Activated B cell treated with CpG ODN at 0.5 μM for 24 hours (primary cell): ENCODE measurements at regions not wholly inside any gene's neighbourhood (a gene's known extent, or its start where the extent isn't known, plus 50 kb on each side); places are given as distances from the start of the nearest gene placed in this dataset.

ENCODE experiments used
- ATAC-seq: fragments of 200-7000 bp; cut with Tn5 transposase; one replicate; pipeline ENCODE4 v1.10.0; 2021; ENCODE audit warnings: low read depth, mild to moderate bottlenecking, moderate library complexity
- CTCF ChIA-PET: fragments of 350-600 bp; sonication (Branson Sonifier 250); formaldehyde crosslinking; loops from one replicate; lab custom pipeline; 2021; ENCODE audit warnings: antibody characterized with exemption; lab: Charles Lee
- POLR2A ChIA-PET: fragments of 350-600 bp; sonication (Branson Sonifier 250); formaldehyde crosslinking; loops from one replicate; lab custom pipeline; 2021; ENCODE audit warnings: antibody characterized with exemption; lab: Charles Lee
- DNase-seq: peaks from one replicate; pipeline ENCODE4 v3.0.0; 2022
- H3K27ac Mint-ChIP-seq: one replicate; pipeline ENCODE4 v1.8.0; 2020; ENCODE audit warnings: mixed read lengths
- H3K27me3 Mint-ChIP-seq: one replicate; pipeline ENCODE4 v1.8.0; 2021; ENCODE audit warnings: mixed read lengths
- H3K36me3 Mint-ChIP-seq: one replicate; pipeline ENCODE4 v1.8.0; 2021; ENCODE audit warnings: low read depth, mixed read lengths
- H3K4me1 Mint-ChIP-seq: one replicate; pipeline ENCODE4 v1.8.0; 2021; ENCODE audit warnings: mixed read lengths
- H3K4me3 Mint-ChIP-seq: one replicate; pipeline ENCODE4 v1.8.0; 2020; ENCODE audit warnings: mild to moderate bottlenecking, mixed read lengths
- H3K9me3 Mint-ChIP-seq: one replicate; pipeline ENCODE4 v1.8.0; 2020; ENCODE audit warnings: mixed read lengths
- CTCF ChIP-seq: fragments of 200-600 bp; IDR thresholded peaks from one replicate; pipeline ENCODE4 v1.8.0; 2022; ENCODE audit warnings: antibody characterized with exemption, mild to moderate bottlenecking
- intact Hi-C: fragments of 100-400 bp; cut with micrococcal nuclease; formaldehyde crosslinking; loops from one replicate; pipeline ENCODE4 v1.15.1; 2024

- Mint-ChIP-seq H3K9me3 (no peaks in the 10 kb centered on the region), H3K27me3 (no peaks in the 10 kb centered on the region), H3K4me1 (no peaks in the 10 kb centered on the region), H3K27ac (no peak overlapping the region), H3K36me3 (no peaks in the 10 kb centered on the region), H3K4me3 (no peak overlapping the region)
- ChIA-PET POLR2A (no interaction called here), CTCF (no interaction called here)
- ATAC-seq, result no peak
- intact Hi-C loops, result no loop called here
- no peak for TF ChIP-seq CTCF
- DNase-seq, result no peak
Measured at GRCh38 chr4:43233321-43233720, 340.8 kb downstream of the GRXCR1 start.

GRCh38 chr4:43234626-43235415, 342.3 kb downstream of the GRXCR1 start:
- CTCF ChIA-PET, result no interaction called here
- Mint-ChIP-seq H3K36me3 (no peaks in the 10 kb centered on the region), H3K27me3 (no peaks in the 10 kb centered on the region), H3K27ac (no peak overlapping the region), H3K4me1 (no peaks in the 10 kb centered on the region), H3K4me3 (no peak overlapping the region), H3K9me3 (no peaks in the 10 kb centered on the region)
- no peak for TF ChIP-seq CTCF
- ATAC-seq, result no peak
- DNase-seq, result no peak
- POLR2A ChIA-PET, result no interaction called here
- intact Hi-C loops, result no loop called here

- no peak for TF ChIP-seq CTCF
- peaks cover 3% of the 10 kb centered on the region for H3K9me3 Mint-ChIP-seq
- H3K36me3 Mint-ChIP-seq, result no peaks in the 10 kb centered on the region
- H3K27ac Mint-ChIP-seq, result no peak overlapping the region
- CTCF ChIA-PET, result no interaction called here
- H3K4me1 Mint-ChIP-seq, result no peaks in the 10 kb centered on the region
- POLR2A ChIA-PET, result no interaction called here
- no peaks in the 10 kb centered on the region for H3K27me3 Mint-ChIP-seq
- ATAC-seq (no peak), DNase-seq (no peak)
- no peak overlapping the region for H3K4me3 Mint-ChIP-seq
- intact Hi-C loops, result no loop called here
Measured at GRCh38 chr4:43238008-43238407, 345.5 kb downstream of the GRXCR1 start.

GRCh38 chr4:43238585-43238984, 346.1 kb downstream of the GRXCR1 start:
- POLR2A ChIA-PET, result no interaction called here
- Mint-ChIP-seq H3K4me3 (no peak overlapping the region), H3K9me3 (peaks cover 3% of the 10 kb centered on the region), H3K4me1 (no peaks in the 10 kb centered on the region), H3K27me3 (no peaks in the 10 kb centered on the region), H3K27ac (no peak overlapping the region), H3K36me3 (no peaks in the 10 kb centered on the region)
- ATAC-seq (no peak), DNase-seq (no peak)
- CTCF ChIA-PET, result no interaction called here
- no peak for TF ChIP-seq CTCF
- intact Hi-C loops, result no loop called here

GRCh38 chr4:43241104-43241503, 348.6 kb downstream of the GRXCR1 start:
- DNase-seq (no peak), ATAC-seq (no peak)
- no peak for TF ChIP-seq CTCF
- H3K4me1 Mint-ChIP-seq, result no peaks in the 10 kb centered on the region
- ChIA-PET POLR2A (no interaction called here), CTCF (no interaction called here)
- intact Hi-C loops, result no loop called here
- no peaks in the 10 kb centered on the region for H3K27me3 Mint-ChIP-seq
- H3K4me3 Mint-ChIP-seq, result no peak overlapping the region
- no peak overlapping the region for H3K27ac Mint-ChIP-seq
- peaks cover 3% of the 10 kb centered on the region for H3K9me3 Mint-ChIP-seq
- H3K36me3 Mint-ChIP-seq, result no peaks in the 10 kb centered on the region
